Keratinocyte (primary cell): ENCODE measurements at regions not wholly inside any gene's neighbourhood (a gene's known extent, or its start where the extent isn't known, plus 50 kb on each side); places are given as distances from the start of the nearest gene placed in this dataset.

ENCODE experiments used
- DNase-seq: peaks from one replicate; pipeline ENCODE4 v3.0.0-alpha.2; 2011; ENCODE audit warnings: low read depth, missing footprints, low spot score
- FAIRE-seq: peaks from 2 replicates; lab custom pipeline; 2011; peaks lifted over from hg19 to GRCh38; lab: Jason Lieb, UNC
- H2AFZ ChIP-seq: 2 replicates; pipeline ENCODE4 v1.6.0; 2012; ENCODE audit warnings: low read length, control low read depth, inconsistent platforms; ENCODE audit not compliant: control insufficient read depth
- H3K27ac ChIP-seq: 2 replicates; pipeline ENCODE4 v1.5.1; 2011; ENCODE audit warnings: low read length; ENCODE audit not compliant: control insufficient read depth, insufficient read depth
- H3K27me3 ChIP-seq: 3 replicates; pipeline ENCODE4 v1.6.0; 2011; ENCODE audit warnings: low read length; ENCODE audit not compliant: control insufficient read depth, insufficient read depth; ENCODE audit errors: extremely low read depth
- H3K36me3 ChIP-seq, 2 experiments: 2 replicates in 1 of 2; 3 replicates in 1 of 2; pipeline ENCODE4 v1.5.1; 2011; ENCODE audit warnings: low read length in 2 of 2, mild to moderate bottlenecking in 1 of 2; ENCODE audit not compliant: control insufficient read depth in 2 of 2, insufficient read depth in 2 of 2; ENCODE audit errors: extremely low read depth in 1 of 2
- H3K4me1 ChIP-seq: 3 replicates; pipeline ENCODE4 v1.5.1; 2011; ENCODE audit warnings: low read length; ENCODE audit not compliant: control insufficient read depth, insufficient read depth; ENCODE audit errors: extremely low read depth
- H3K4me2 ChIP-seq: 3 replicates; pipeline ENCODE4 v1.6.0; 2011; ENCODE audit warnings: low read depth, low read length; ENCODE audit not compliant: control insufficient read depth, insufficient read depth; ENCODE audit errors: extremely low read depth
- H3K4me3 ChIP-seq, 3 experiments: fragments of 200-600 bp in 1 of 3; sonication (generic) in 1 of 3; 2 replicates in 2 of 3; 3 replicates in 1 of 3; pipeline ENCODE4 v1.5.1; 2011 to 2016; ENCODE audit warnings: low read length in 3 of 3, mild to moderate bottlenecking in 3 of 3, control low read depth in 2 of 3, inconsistent platforms in 1 of 3, low read depth in 1 of 3, mixed read lengths in 1 of 3, mixed run types in 1 of 3, moderate library complexity in 1 of 3; ENCODE audit not compliant: control insufficient read depth in 2 of 3, insufficient read depth in 2 of 3; ENCODE audit errors: extremely low read depth in 1 of 3
- H3K79me2 ChIP-seq: 2 replicates; pipeline ENCODE4 v1.6.0; 2012; ENCODE audit warnings: low read length; ENCODE audit not compliant: control insufficient read depth, insufficient read depth
- H3K9ac ChIP-seq: 3 replicates; pipeline ENCODE4 v1.6.0; 2011; ENCODE audit warnings: low read length; ENCODE audit not compliant: control insufficient read depth, insufficient read depth; ENCODE audit errors: extremely low read depth
- H3K9me1 ChIP-seq: 3 replicates; pipeline ENCODE4 v1.6.0; 2011; ENCODE audit warnings: low read length; ENCODE audit not compliant: control insufficient read depth, insufficient read depth; ENCODE audit errors: extremely low read depth
- H3K9me3 ChIP-seq: 2 replicates; pipeline ENCODE4 v1.5.1; 2012; ENCODE audit warnings: low read depth, low read length; ENCODE audit not compliant: control insufficient read depth
- H4K20me1 ChIP-seq: 3 replicates; pipeline ENCODE4 v1.6.0; 2011; ENCODE audit warnings: low read length; ENCODE audit not compliant: control insufficient read depth, insufficient read depth; ENCODE audit errors: extremely low read depth
- CTCF ChIP-seq, 3 experiments: IDR thresholded peaks in 1 of 3; conservative IDR thresholded peaks in 1 of 3; optimal IDR thresholded peaks in 1 of 3; 2 replicates in 2 of 3; 3 replicates in 1 of 3; pipeline versions ENCODE3 to v1.5.1; 2011; ENCODE audit warnings: low read length in 3 of 3, mild to moderate bottlenecking in 3 of 3, moderate library complexity in 2 of 3, control low read depth in 1 of 3, inconsistent platforms in 1 of 3; ENCODE audit not compliant: insufficient read depth in 2 of 3; ENCODE audit errors: extremely low read depth in 1 of 3
- EZH2 ChIP-seq: IDR thresholded peaks from one replicate; pipeline ENCODE4 v1.6.1; 2012; ENCODE audit warnings: inconsistent platforms, mild to moderate bottlenecking, low read length, moderate library complexity
- dilution Hi-C: fragments of 300-500 bp; cut with MboI; formaldehyde crosslinking; loops from one replicate; pipeline ENCODE4 v1.7.0; 2020; ENCODE audit warnings: low sequenced_read_pairs; ENCODE audit not compliant: extremely low pct_ligation_motif_present

GRCh38 chr3:117912352-117912751 is 1122.3 kb downstream of the IGSF11 start:
- no peaks in the 10 kb centered on the region for H3K9me3 ChIP-seq
- no peak overlapping the region for H2AFZ ChIP-seq
- no peaks in the 10 kb centered on the region for H3K4me1 ChIP-seq
- H3K9me1 ChIP-seq = no peaks in the 10 kb centered on the region
- H3K27ac ChIP-seq = no peak overlapping the region
- no peaks in the 10 kb centered on the region for H3K79me2 ChIP-seq
- no peak overlapping the region for H3K4me2 ChIP-seq
- H3K4me3 ChIP-seq = no peak overlapping the region
- no peaks in the 10 kb centered on the region for H4K20me1 ChIP-seq
- no peak for TF ChIP-seq EZH2
- FAIRE-seq (no peak), DNase-seq (no peak)
- H3K9ac ChIP-seq = no peak overlapping the region
- H3K36me3 ChIP-seq = no peaks in the 10 kb centered on the region
- dilution Hi-C loops = no loop called here
- H3K27me3 ChIP-seq = no peaks in the 10 kb centered on the region

GRCh38 chr3:117914540-117915100 is 1120.0 kb downstream of the IGSF11 start:
- Histone ChIP-seq H3K4me1 (no peaks in the 10 kb centered on the region), H3K27me3 (no peaks in the 10 kb centered on the region), H3K9me3 (no peaks in the 10 kb centered on the region), H3K36me3 (no peaks in the 10 kb centered on the region), H2AFZ (no peak overlapping the region), H3K9ac (no peak overlapping the region), H3K4me2 (no peak overlapping the region), H3K27ac (no peak overlapping the region), H3K4me3 (no peak overlapping the region), H4K20me1 (no peaks in the 10 kb centered on the region), H3K79me2 (no peaks in the 10 kb centered on the region), H3K9me1 (no peaks in the 10 kb centered on the region)
- dilution Hi-C loops = no loop called here
- DNase-seq = no peak
- no peak for FAIRE-seq
- TF ChIP-seq EZH2 (no peak), CTCF (optimal IDR thresholded peaks at IDR 0.05 in 1 of 3, IDR thresholded peaks at IDR 0.05 in 1 of 3, conservative IDR thresholded peaks at IDR 0.05 in 1 of 3; ENCODE audit: extremely low read depth in 1 of 3, insufficient read depth in 2 of 3, low read length in 3 of 3) (no peak)

GRCh38 chr3:117916839-117917238 is 1117.8 kb downstream of the IGSF11 start:
- no peaks in the 10 kb centered on the region for H3K4me1 ChIP-seq
- H3K9me3 ChIP-seq = no peaks in the 10 kb centered on the region
- dilution Hi-C loops = no loop called here
- FAIRE-seq (no peak), DNase-seq (no peak)
- no peaks in the 10 kb centered on the region for H3K79me2 ChIP-seq
- no peak overlapping the region for H3K4me3 ChIP-seq
- no peak overlapping the region for H3K27ac ChIP-seq
- no peaks in the 10 kb centered on the region for H3K9me1 ChIP-seq
- no peaks in the 10 kb centered on the region for H3K27me3 ChIP-seq
- TF ChIP-seq CTCF (optimal IDR thresholded peaks at IDR 0.05 in 1 of 3, IDR thresholded peaks at IDR 0.05 in 1 of 3, conservative IDR thresholded peaks at IDR 0.05 in 1 of 3; ENCODE audit: extremely low read depth in 1 of 3, insufficient read depth in 2 of 3, low read length in 3 of 3) = no peak
- no peak for TF ChIP-seq EZH2
- H4K20me1 ChIP-seq = no peaks in the 10 kb centered on the region
- no peak overlapping the region for H2AFZ ChIP-seq
- no peaks in the 10 kb centered on the region for H3K36me3 ChIP-seq
- H3K4me2 ChIP-seq = no peak overlapping the region
- H3K9ac ChIP-seq = no peak overlapping the region
